Tibial artery (tissue), 4 donors: ENCODE measurements at regions not wholly inside any gene's neighbourhood (a gene's known extent, or its start where the extent isn't known, plus 50 kb on each side); places are given as distances from the start of the nearest gene placed in this dataset.

Source experiments
- DNase-seq, 2 donors: peaks; one replicate each; pipeline ENCODE4 v3.0.0-alpha.2; 2019
- H3K27ac ChIP-seq, 2 donors: fragments of 200-600 bp; sonication (generic) in 1 of 2; 1 replicate in 1 of 2; 2 replicates in 1 of 2; pipeline ENCODE4 v1.5.1; 2018 to 2019; ENCODE audit warnings: mild to moderate bottlenecking in 1 of 2
- H3K27me3 ChIP-seq, 2 donors: fragments of 200-600 bp; sonication (generic) in 1 of 2; one replicate each; pipeline versions ENCODE4 v1.5.1 to v1.6.0; 2016 to 2019
- H3K36me3 ChIP-seq, 3 donors: fragments of 200-600 bp; sonication (generic) in 2 of 3; one replicate each; pipeline ENCODE4 v1.5.1; 2016 to 2019; ENCODE audit warnings: mild to moderate bottlenecking in 2 of 3
- H3K4me1 ChIP-seq, 4 donors: fragments of 200-600 bp; sonication (generic) in 2 of 4; 1 replicate in 3 of 4; 2 replicates in 1 of 4; pipeline ENCODE4 v1.5.1; 2016 to 2019
- H3K4me3 ChIP-seq, 2 donors: fragments of 200-600 bp; sonication (generic) in 1 of 2; 1 replicate in 1 of 2; 2 replicates in 1 of 2; pipeline ENCODE4 v1.5.1; 2018 to 2019; ENCODE audit warnings: mild to moderate bottlenecking in 2 of 2
- H3K9me3 ChIP-seq, 3 donors: fragments of 200-600 bp; sonication (generic) in 1 of 3; one replicate each; pipeline ENCODE4 v1.5.1; 2016 to 2019
- CTCF ChIP-seq, 2 experiments: fragments of 200-600 bp in 1 of 2; fragments of 450-650 bp in 1 of 2; IDR thresholded peaks; one replicate each; pipeline ENCODE4 v1.5.1; 2017 to 2019; ENCODE audit warnings: antibody characterized with exemption in 2 of 2, mild to moderate bottlenecking in 1 of 2, moderate library complexity in 1 of 2
- intact Hi-C: fragments of 100-400 bp; cut with DNase I; formaldehyde crosslinking; loops from one replicate; pipeline ENCODE4 v1.15.0; 2023; ENCODE audit warnings: low total_unique reads

GRCh38 chr18:41113885-41114482, 841.0 kb upstream of the PIK3C3 start:
- intact Hi-C loops: no loop called here

GRCh38 chr18:41099451-41099850, 855.6 kb upstream of the PIK3C3 start:
- Histone ChIP-seq H3K9me3 (no peaks in the 10 kb centered on the region), H3K27ac (no peak overlapping the region), H3K36me3 (no peaks in the 10 kb centered on the region), H3K4me1 (no peaks in the 10 kb centered on the region), H3K4me3 (no peak overlapping the region), H3K27me3 (no peaks in the 10 kb centered on the region)
- no peak for DNase-seq
- intact Hi-C loops: no loop called here
- TF ChIP-seq CTCF (IDR thresholded peaks at IDR 0.05): no peak

More at GRCh38 chr18:41113885-41114482, 841.0 kb upstream of the PIK3C3 start:
- Histone ChIP-seq H3K9me3 (peaks cover 0 to 4% (median 0%) of the 10 kb centered on the region in 3 donors), H3K4me1 (no peaks in the 10 kb centered on the region), H3K27me3 (no peaks in the 10 kb centered on the region), H3K27ac (no peak overlapping the region), H3K4me3 (no peak overlapping the region), H3K36me3 (no peaks in the 10 kb centered on the region)
- no peak for DNase-seq
- no peak for TF ChIP-seq CTCF (IDR thresholded peaks at IDR 0.05)

- Histone ChIP-seq H3K9me3 (no peaks in the 10 kb centered on the region), H3K27me3 (no peaks in the 10 kb centered on the region), H3K36me3 (no peaks in the 10 kb centered on the region), H3K4me1 (no peaks in the 10 kb centered on the region), H3K27ac (no peak overlapping the region), H3K4me3 (no peak overlapping the region)
- intact Hi-C loops: no loop called here
- DNase-seq: no peak
- no peak for TF ChIP-seq CTCF (IDR thresholded peaks at IDR 0.05)
These were observed 858.5 kb upstream of the PIK3C3 start for GRCh38 chr18:41096504-41096903.

DNA sequence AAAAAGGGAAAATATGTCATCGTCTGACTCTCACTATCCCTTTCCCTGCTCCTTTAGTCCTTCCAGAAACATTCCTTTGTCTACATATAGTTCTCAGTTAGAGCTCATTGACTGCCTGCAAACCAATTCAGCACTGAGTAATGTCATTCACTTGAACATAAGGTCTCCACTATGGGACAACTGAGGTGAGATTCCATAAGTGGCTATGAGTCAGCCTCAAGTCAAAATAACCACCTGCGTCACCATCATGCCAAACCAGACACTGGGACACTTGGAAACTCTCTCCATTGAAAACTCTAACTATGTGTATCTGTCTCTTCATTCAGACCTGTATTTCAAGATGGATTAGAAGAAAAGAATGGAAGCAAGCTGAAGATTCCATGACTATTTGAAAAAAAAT, 878.0 kb upstream of the PIK3C3 start:
- no peaks in the 10 kb centered on the region for H3K4me1 ChIP-seq
- DNase-seq: no peak
- H3K27ac ChIP-seq: no peak overlapping the region
- no peaks in the 10 kb centered on the region for H3K36me3 ChIP-seq
- H3K4me3 ChIP-seq: no peak overlapping the region
- intact Hi-C loops: no loop called here
- H3K27me3 ChIP-seq: no peaks in the 10 kb centered on the region
- peaks cover 0 to 4% (median 0%) of the 10 kb centered on the region in 3 donors for H3K9me3 ChIP-seq
- TF ChIP-seq CTCF (IDR thresholded peaks at IDR 0.05): no peak

DNA sequence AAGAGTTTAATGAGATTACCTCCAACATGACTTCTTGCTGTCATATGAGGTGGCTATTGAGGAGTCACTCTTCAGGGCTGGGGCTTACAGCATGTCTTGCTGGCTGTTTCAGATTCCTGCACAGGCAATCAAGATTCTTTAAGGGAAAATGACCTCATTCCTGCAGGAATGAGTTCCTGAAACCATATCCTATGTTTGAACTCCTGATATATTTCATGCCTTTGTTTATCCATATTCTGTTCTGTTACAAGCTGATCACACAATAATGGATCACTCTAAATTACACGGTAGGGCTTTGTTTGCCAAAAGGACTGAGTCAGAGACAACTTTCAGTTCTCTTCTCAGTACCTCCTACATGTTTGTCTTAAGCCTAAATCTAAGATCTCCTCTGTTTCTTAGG, 879.8 kb upstream of the PIK3C3 start:
- no peaks in the 10 kb centered on the region for H3K36me3 ChIP-seq
- no peak for DNase-seq
- H3K4me3 ChIP-seq: no peak overlapping the region
- H3K27ac ChIP-seq: no peak overlapping the region
- intact Hi-C loops: no loop called here
- no peaks in the 10 kb centered on the region for H3K4me1 ChIP-seq
- H3K9me3 ChIP-seq: peaks cover 0 to 4% (median 0%) of the 10 kb centered on the region in 3 donors
- no peak for TF ChIP-seq CTCF (IDR thresholded peaks at IDR 0.05)
- H3K27me3 ChIP-seq: no peaks in the 10 kb centered on the region
